ENCODE measurements at regions not wholly inside any gene's neighbourhood (a gene's known extent, or its start where the extent isn't known, plus 50 kb on each side); places are given as distances from the start of the nearest gene placed in this dataset.

- TF ChIP-seq CTCF (IDR thresholded peaks at IDR 0.05; ENCODE audit: low read depth, low read length, missing input control) (no peak), JUND (IDR thresholded peaks at IDR 0.05) (no peak), YY1 (IDR thresholded peaks at IDR 0.05) (no peak), SP1 (IDR thresholded peaks at IDR 0.05) (no peak), RAD21 (IDR thresholded peaks at IDR 0.05) (no peak), TAF1 (conservative IDR thresholded peaks at IDR 0.05) (no peak), GABPA (IDR thresholded peaks at IDR 0.05 in 1 of 2, conservative IDR thresholded peaks at IDR 0.05 in 1 of 2) (no peak), ZBTB33 (IDR thresholded peaks at IDR 0.05) (no peak), EGR1 (IDR thresholded peaks at IDR 0.05; ENCODE audit: low read depth in 2 of 2) (no peak), RXRA (IDR thresholded peaks at IDR 0.05) (no peak)
These were observed 138.4 kb upstream of the KCNMB2 start for GRCh38 chr3:178397836-178398235.
